GM18861 (cell line): ENCODE measurements at regions not wholly inside any gene's neighbourhood (a gene's known extent, or its start where the extent isn't known, plus 50 kb on each side); places are given as distances from the start of the nearest gene placed in this dataset.
"Not testable (repeated sequence)": the region's sequence is repeated elsewhere in the genome, so short reads cannot be mapped to it uniquely, and the experiment has no call there.

Source experiments
- ATAC-seq: cut with Tn5 transposase; IDR thresholded peaks from one replicate; pipeline ENCODE4 v1.9.1; 2021; ENCODE audit not compliant: unreplicated experiment

- no peak for ATAC-seq
Measured at GRCh38 chr15:66993874-66994696, 71.3 kb upstream of the SMAD3 start.

GRCh38 chr15:66994927-66995656, 70.3 kb upstream of the SMAD3 start:
- ATAC-seq: no peak

- no peak for ATAC-seq
Measured at GRCh38 chr15:66996094-66996493, 69.3 kb upstream of the SMAD3 start.

GRCh38 chr15:66997212-66997611, 68.2 kb upstream of the SMAD3 start:
- no peak for ATAC-seq

- not testable (repeated sequence) for ATAC-seq
Measured at GRCh38 chr15:66998234-66998633, 67.2 kb upstream of the SMAD3 start.

GRCh38 chr15:66999046-66999968, 66.1 kb upstream of the SMAD3 start:
- ATAC-seq: no peak

- no peak for ATAC-seq
Measured at GRCh38 chr15:67000896-67001295, 64.5 kb upstream of the SMAD3 start.

- ATAC-seq: no peak
Measured at GRCh38 chr15:67002368-67002767, 63.0 kb upstream of the SMAD3 start.

- no peak for ATAC-seq
Measured at GRCh38 chr15:67003586-67003985, 61.8 kb upstream of the SMAD3 start.

GRCh38 chr15:67004142-67004541, 61.3 kb upstream of the SMAD3 start:
- ATAC-seq: no peak

- no peak for ATAC-seq
Measured at GRCh38 chr15:67005294-67005996, 60.0 kb upstream of the SMAD3 start.

GRCh38 chr15:67006083-67007065, 59.0 kb upstream of the SMAD3 start:
- ATAC-seq: no peak

- ATAC-seq: no peak
Measured at GRCh38 chr15:67009576-67010569, 55.5 kb upstream of the SMAD3 start.

- no peak for ATAC-seq
Measured at GRCh38 chr15:67010898-67011616, 54.3 kb upstream of the SMAD3 start.

- ATAC-seq: no peak
Measured at GRCh38 chr15:67011617-67012005, 53.8 kb upstream of the SMAD3 start.

GRCh38 chr15:67013696-67014095, 51.7 kb upstream of the SMAD3 start:
- ATAC-seq: no peak
